Endothelial cell of umbilical vein (primary cell): ENCODE measurements at regions not wholly inside any gene's neighbourhood (a gene's known extent, or its start where the extent isn't known, plus 50 kb on each side); places are given as distances from the start of the nearest gene placed in this dataset.

Experiments used
- BruUV-seq: library from RNA; stranded (reverse); fragments of 400-500 nt; replicated peaks from 2 replicates; lab custom pipeline; 2021; lab: Mats Ljungman, UMichigan
- CTCF ChIA-PET: fragments of 300-600, 350-600 bp; sonication (Branson Sonifier 250); formaldehyde crosslinking; loops from one replicate; lab custom pipeline; 2021; ENCODE audit warnings: antibody characterized with exemption, inconsistent platforms; lab: Charles Lee
- POLR2A ChIA-PET: fragments of 300-600, 350-600 bp; sonication (Branson Sonifier 250); formaldehyde crosslinking; loops from one replicate; lab custom pipeline; 2021; ENCODE audit warnings: antibody characterized with exemption, inconsistent platforms; lab: Charles Lee
- DNase-seq: peaks from one replicate; pipeline ENCODE4 v3.0.0-alpha.2; 2011; ENCODE audit warnings: low read depth, low spot score
- FAIRE-seq: peaks from 2 replicates; lab custom pipeline; 2011; peaks lifted over from hg19 to GRCh38; lab: Jason Lieb, UNC
- H2AFZ ChIP-seq: 2 replicates; pipeline ENCODE4 v1.6.0; 2012; ENCODE audit warnings: low read depth, low read length, control low read depth, inconsistent platforms
- H3K27ac ChIP-seq: 2 replicates; pipeline ENCODE4 v1.5.1; 2011; ENCODE audit warnings: low read depth, mild to moderate bottlenecking, control low read depth, low read length, moderate library complexity; ENCODE audit not compliant: insufficient read depth
- H3K27me3 ChIP-seq, 2 experiments: 2 replicates each; pipeline versions ENCODE4 v1.6.0 to v1.6.1; 2011; ENCODE audit warnings: low read length in 2 of 2, mixed read lengths in 1 of 2; ENCODE audit not compliant: control insufficient read depth in 2 of 2, insufficient read depth in 2 of 2
- H3K36me3 ChIP-seq, 2 experiments: 2 replicates in 1 of 2; 3 replicates in 1 of 2; pipeline ENCODE4 v1.5.1; 2011; ENCODE audit warnings: low read length in 2 of 2, mild to moderate bottlenecking in 1 of 2, moderate library complexity in 1 of 2; ENCODE audit not compliant: control insufficient read depth in 2 of 2, insufficient read depth in 2 of 2; ENCODE audit errors: extremely low read depth in 1 of 2
- H3K4me1 ChIP-seq: 3 replicates; pipeline ENCODE4 v1.5.1; 2011; ENCODE audit warnings: mild to moderate bottlenecking, low read length; ENCODE audit not compliant: control insufficient read depth, insufficient read depth; ENCODE audit errors: extremely low read depth
- H3K4me2 ChIP-seq: 2 replicates; pipeline ENCODE4 v1.6.1; 2011; ENCODE audit warnings: low read length, control low read depth, mixed read lengths; ENCODE audit not compliant: insufficient read depth
- H3K4me3 ChIP-seq, 3 experiments: fragments of 200-600 bp in 1 of 3; sonication (generic), shearing (Covaris generic) in 1 of 3; replicated peaks in 1 of 3; 2 replicates each; pipeline ENCODE4 v1.5.1; 2011 to 2016; ENCODE audit warnings: control low read depth in 3 of 3, low read length in 3 of 3, mild to moderate bottlenecking in 2 of 3, inconsistent platforms in 1 of 3, low read depth in 1 of 3, moderate library complexity in 1 of 3; ENCODE audit not compliant: insufficient read depth in 1 of 3
- H3K79me2 ChIP-seq: 2 replicates; pipeline ENCODE4 v1.6.0; 2012; ENCODE audit warnings: low read length, inconsistent platforms; ENCODE audit not compliant: control insufficient read depth, insufficient read depth
- H3K9ac ChIP-seq: replicated peaks from 2 replicates; pipeline ENCODE3; 2011; ENCODE audit warnings: low read length, control low read depth; ENCODE audit not compliant: insufficient read depth; ENCODE audit errors: extremely low read depth
- H3K9me1 ChIP-seq: replicated peaks from 3 replicates; pipeline ENCODE4 v1.6.0; 2011; ENCODE audit warnings: mild to moderate bottlenecking, low read length; ENCODE audit not compliant: control insufficient read depth, insufficient read depth; ENCODE audit errors: extremely low read depth
- H3K9me3 ChIP-seq: replicated peaks from 2 replicates; pipeline ENCODE4 v1.5.1; 2012; ENCODE audit warnings: low read length, inconsistent platforms; ENCODE audit not compliant: control insufficient read depth, insufficient read depth
- H4K20me1 ChIP-seq: replicated peaks from 2 replicates; pipeline ENCODE3; 2011; ENCODE audit warnings: mild to moderate bottlenecking, low read length; ENCODE audit not compliant: control insufficient read depth, insufficient read depth; ENCODE audit errors: extremely low read depth
- EZH2 ChIP-seq: IDR thresholded peaks from 2 replicates; pipeline ENCODE4 v1.6.1; 2012; ENCODE audit warnings: borderline replicate concordance, low read depth, mild to moderate bottlenecking, moderate library complexity, low read length, inconsistent platforms; ENCODE audit not compliant: severe bottlenecking
- FOS ChIP-seq: IDR thresholded peaks from 2 replicates; pipeline ENCODE4 v1.6.1; 2011; ENCODE audit warnings: mild to moderate bottlenecking, low read length, moderate library complexity, borderline replicate concordance; ENCODE audit not compliant: insufficient read depth
- JUN ChIP-seq: IDR thresholded peaks from 2 replicates; pipeline ENCODE4 v1.6.1; 2011; ENCODE audit warnings: borderline replicate concordance, low read depth; ENCODE audit not compliant: insufficient read length, insufficient read depth
- MAX ChIP-seq: IDR thresholded peaks from 2 replicates; pipeline ENCODE4 v1.6.1; 2011; ENCODE audit not compliant: insufficient read depth, insufficient read length
- MYC ChIP-seq: IDR thresholded peaks from one replicate; pipeline ENCODE4 v1.6.1; 2011; ENCODE audit warnings: mild to moderate bottlenecking, low read depth, low read length
- POLR2A ChIP-seq: IDR thresholded peaks from 2 replicates; pipeline ENCODE4 v1.6.1; 2012; ENCODE audit warnings: low read depth, mild to moderate bottlenecking, control low read depth, low read length
- dilution Hi-C: fragments of 300-500 bp; cut with MboI; formaldehyde crosslinking; loops from one replicate; pipeline ENCODE4 v1.15.0; 2019; ENCODE audit warnings: low sequenced_read_pairs; ENCODE audit not compliant: extremely low pct_ligation_motif_present
- intact Hi-C: fragments of 100-400 bp; cut with micrococcal nuclease; formaldehyde crosslinking; loops from one replicate; pipeline ENCODE4 v1.10.0; 2022

- intact Hi-C loops = no loop called here
- Histone ChIP-seq H3K9ac (no peak overlapping the region), H2AFZ (no peak overlapping the region), H3K4me1 (no peaks in the 10 kb centered on the region), H3K36me3 (no peaks in the 10 kb centered on the region), H3K27ac (no peak overlapping the region), H4K20me1 (no peaks in the 10 kb centered on the region), H3K79me2 (no peaks in the 10 kb centered on the region), H3K9me1 (no peaks in the 10 kb centered on the region), H3K9me3 (no peaks in the 10 kb centered on the region), H3K4me2 (no peak overlapping the region), H3K27me3 (peaks cover 10 to 11% of the 10 kb centered on the region in 2 experiments), H3K4me3 (no peak overlapping the region)
- FAIRE-seq (no peak), DNase-seq (no peak)
- BruUV-seq = no TSS peak
- POLR2A ChIA-PET = no interaction called here
- dilution Hi-C loops = no loop called here
- CTCF ChIA-PET = interaction anchor here (2.3 to 6.3 kb wide), 3 partner anchors 23 to 575 kb away, joined by 6 to 76 read pairs (median 42); no protein-coding TSS in a partner anchor
- TF ChIP-seq POLR2A = no peak
- no peak for TF ChIP-seq MYC
- TF ChIP-seq FOS = no peak
Measured at GRCh38 chr12:94078138-94078723, 70.1 kb upstream of the PLXNC1 start.

GRCh38 chr12:94078736-94079509 lies 69.5 kb upstream of the PLXNC1 start:
- Histone ChIP-seq H4K20me1 (no peaks in the 10 kb centered on the region), H3K9me1 (no peaks in the 10 kb centered on the region), H3K4me3 (no peak overlapping the region), H3K36me3 (no peaks in the 10 kb centered on the region), H3K9me3 (no peaks in the 10 kb centered on the region), H3K27ac (no peak overlapping the region), H3K79me2 (no peaks in the 10 kb centered on the region), H3K4me2 (no peak overlapping the region), H3K9ac (no peak overlapping the region), H3K27me3 (peaks cover 10 to 11% of the 10 kb centered on the region in 2 experiments), H3K4me1 (no peaks in the 10 kb centered on the region), H2AFZ (no peak overlapping the region)
- dilution Hi-C loops (no loop called here), intact Hi-C loops (no loop called here)
- no TSS peak for BruUV-seq
- no peak for DNase-seq
- CTCF ChIA-PET = interaction anchor here (2.3 to 6.3 kb wide), 3 partner anchors 22 to 576 kb away, joined by 6 to 76 read pairs (median 42); no protein-coding TSS in a partner anchor
- TF ChIP-seq EZH2 (peak; percentile 40), MYC (no peak), JUN (no peak), MAX (no peak)
- POLR2A ChIA-PET = no interaction called here
- FAIRE-seq = no peak
